HG02885 (cell line): ENCODE measurements at regions not wholly inside any gene's neighbourhood (a gene's known extent, or its start where the extent isn't known, plus 50 kb on each side); places are given as distances from the start of the nearest gene placed in this dataset.
A peak's percentile ranks its signal among the peaks of the same experiment; 100 is the strongest.

Experiments
- ATAC-seq: cut with Tn5 transposase; IDR thresholded peaks from one replicate; pipeline ENCODE4 v1.9.1; 2021; ENCODE audit warnings: mild to moderate bottlenecking; ENCODE audit not compliant: unreplicated experiment, poor library complexity

GRCh38 chr10:84766923-84767322, 438.5 kb downstream of the CCSER2 start:
- ATAC-seq: no peak

GRCh38 chr10:84768132-84768531, 439.7 kb downstream of the CCSER2 start:
- ATAC-seq: no peak

GRCh38 chr10:84770824-84771223, 442.4 kb downstream of the CCSER2 start:
- no peak for ATAC-seq

- peak; percentile 87 for ATAC-seq
Measured at GRCh38 chr10:84783386-84783785, 455.0 kb downstream of the CCSER2 start.

GRCh38 chr10:84783909-84784308, 455.5 kb downstream of the CCSER2 start:
- ATAC-seq: no peak

GRCh38 chr10:84784749-84785148, 456.4 kb downstream of the CCSER2 start:
- no peak for ATAC-seq

GRCh38 chr10:84789026-84789425, 460.6 kb downstream of the CCSER2 start:
- no peak for ATAC-seq

- ATAC-seq: no peak
Measured at GRCh38 chr10:84798312-84798711, 469.9 kb downstream of the CCSER2 start.

- no peak for ATAC-seq
Measured at GRCh38 chr10:84801156-84801555, 472.8 kb downstream of the CCSER2 start.

GRCh38 chr10:84801916-84802315, 473.5 kb downstream of the CCSER2 start:
- no peak for ATAC-seq

- no peak for ATAC-seq
Measured at GRCh38 chr10:84805149-84805548, 476.8 kb downstream of the CCSER2 start.

- ATAC-seq: no peak
Measured at GRCh38 chr10:84811113-84811512, 482.7 kb downstream of the CCSER2 start.

- ATAC-seq: no peak
Measured at GRCh38 chr10:84818961-84819360, 490.6 kb downstream of the CCSER2 start.

GRCh38 chr10:84820120-84820519, 491.7 kb downstream of the CCSER2 start:
- no peak for ATAC-seq

GRCh38 chr10:84820596-84820995, 492.2 kb downstream of the CCSER2 start:
- ATAC-seq: no peak

GRCh38 chr10:84822931-84823630, 494.7 kb downstream of the CCSER2 start:
- no peak for ATAC-seq

GRCh38 chr10:84824525-84824924, 496.1 kb downstream of the CCSER2 start:
- no peak for ATAC-seq

GRCh38 chr10:84825330-84825729, 496.9 kb downstream of the CCSER2 start:
- ATAC-seq: no peak

GRCh38 chr10:84826704-84827103, 498.3 kb downstream of the CCSER2 start:
- ATAC-seq: no peak

GRCh38 chr10:84829131-84829530, 500.7 kb downstream of the CCSER2 start:
- no peak for ATAC-seq

- no peak for ATAC-seq
Measured at GRCh38 chr10:84837041-84837812, 508.8 kb downstream of the CCSER2 start.

- ATAC-seq: no peak
Measured at GRCh38 chr10:84837877-84838276, 509.5 kb downstream of the CCSER2 start.
